ENCODE measurements at regions not wholly inside any gene's neighbourhood (a gene's known extent, or its start where the extent isn't known, plus 50 kb on each side); places are given as distances from the start of the nearest gene placed in this dataset.

DNA sequence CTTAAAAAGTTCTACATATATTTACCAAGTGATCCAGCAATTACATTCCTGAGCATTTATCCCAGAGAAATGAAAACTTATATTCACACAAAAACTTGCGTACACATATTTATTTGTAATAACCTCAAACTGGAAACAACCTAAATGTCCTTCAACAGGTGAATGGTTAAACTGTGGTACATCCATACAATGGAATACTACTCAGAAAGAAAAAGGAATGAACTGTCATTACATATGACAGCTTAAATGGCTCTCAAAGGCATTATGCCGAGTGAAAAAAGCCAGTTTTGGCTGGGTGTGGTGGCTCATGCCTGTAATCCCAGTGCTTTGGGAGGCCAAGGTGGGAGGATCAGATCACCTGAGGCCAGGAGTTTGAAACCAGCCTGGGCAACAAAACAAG is 79.1 kb upstream of the DYNC1I2 start:
- no peak for DNase-seq

DNA sequence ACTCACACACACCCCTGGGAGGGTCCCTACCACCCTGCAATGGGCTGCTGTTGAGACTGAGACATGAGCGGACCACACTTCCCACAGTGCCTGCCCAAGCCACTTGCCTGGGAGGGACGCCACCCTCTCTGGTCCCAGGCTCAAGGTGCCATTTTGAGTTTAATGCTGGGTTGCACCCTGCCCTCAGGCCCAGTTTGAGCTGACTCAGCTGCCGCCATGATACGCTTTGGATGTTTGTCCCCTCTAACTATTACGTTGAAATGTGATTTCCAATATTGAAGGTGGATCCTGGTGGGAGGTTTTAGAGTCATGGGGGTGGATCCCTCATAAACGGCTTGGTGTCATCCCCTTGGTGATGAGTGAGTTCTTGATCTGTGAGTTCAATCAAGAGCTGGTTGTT is 76.4 kb upstream of the DYNC1I2 start:
- DNase-seq, result no peak

- no peak for DNase-seq
These were observed 72.2 kb upstream of the DYNC1I2 start for GRCh38 chr2:171615069-171615468.

DNA sequence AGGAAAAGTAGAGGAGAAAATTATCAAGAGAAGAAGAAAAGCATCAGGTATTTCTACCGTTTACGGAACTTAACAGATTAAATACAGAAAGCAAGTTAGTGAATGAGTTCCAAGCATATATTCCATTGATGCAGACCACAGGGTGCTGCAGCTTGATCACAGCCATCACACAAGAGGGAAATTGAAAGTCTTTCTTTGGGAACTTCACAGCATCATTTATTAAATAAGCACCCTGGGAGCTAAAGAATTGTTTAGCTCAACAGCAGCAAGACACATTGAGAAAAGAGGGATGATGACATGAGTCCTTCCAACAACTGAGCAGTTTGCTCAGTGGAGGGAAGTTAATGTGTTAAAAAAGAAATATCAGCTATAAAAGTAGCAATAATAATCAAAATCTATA is 69.3 kb upstream of the DYNC1I2 start:
- DNase-seq, result no peak

GRCh38 chr2:171625006-171625405 is 62.3 kb upstream of the DYNC1I2 start:
- DNase-seq, result no peak

DNA sequence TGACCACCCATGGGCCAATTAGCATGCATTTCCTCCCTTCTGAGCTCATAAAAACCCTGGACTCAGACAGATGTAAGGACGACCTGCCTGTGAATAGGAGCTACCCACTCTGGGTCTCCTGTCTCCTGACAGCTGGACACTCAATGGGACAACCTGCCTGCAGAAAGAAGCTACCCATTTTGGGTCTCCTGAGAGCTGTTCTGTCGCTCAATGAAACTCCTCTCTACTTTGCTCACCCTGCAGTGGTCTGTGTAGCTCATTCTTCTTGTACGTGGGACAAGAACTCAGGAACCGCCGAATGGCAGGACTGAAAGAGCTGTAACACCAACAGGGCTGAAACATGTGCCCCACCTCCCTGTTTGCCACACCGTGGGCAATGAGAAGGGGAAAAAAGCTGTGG is 60.3 kb upstream of the DYNC1I2 start:
- DNase-seq, result no peak

DNA sequence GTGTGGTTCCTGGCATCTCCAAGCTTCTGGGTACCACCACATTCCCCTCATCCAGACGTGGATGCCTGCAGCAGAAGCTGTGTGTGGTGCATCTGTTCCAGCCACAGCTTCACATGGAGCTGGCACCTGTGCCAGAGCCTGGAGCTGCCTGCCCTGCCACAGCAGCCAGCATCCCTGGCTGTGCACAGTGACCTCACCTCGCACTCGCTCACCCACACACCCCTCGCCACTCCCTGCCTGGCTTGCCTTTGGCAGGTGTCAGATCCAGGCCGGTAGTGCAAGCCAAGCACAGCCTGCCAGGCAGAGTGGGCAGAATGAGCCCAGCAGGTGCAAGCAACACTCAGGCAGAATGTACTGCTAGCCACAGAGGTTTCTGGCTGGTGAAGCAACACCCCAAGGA is 59.9 kb upstream of the DYNC1I2 start:
- no peak for DNase-seq

DNA sequence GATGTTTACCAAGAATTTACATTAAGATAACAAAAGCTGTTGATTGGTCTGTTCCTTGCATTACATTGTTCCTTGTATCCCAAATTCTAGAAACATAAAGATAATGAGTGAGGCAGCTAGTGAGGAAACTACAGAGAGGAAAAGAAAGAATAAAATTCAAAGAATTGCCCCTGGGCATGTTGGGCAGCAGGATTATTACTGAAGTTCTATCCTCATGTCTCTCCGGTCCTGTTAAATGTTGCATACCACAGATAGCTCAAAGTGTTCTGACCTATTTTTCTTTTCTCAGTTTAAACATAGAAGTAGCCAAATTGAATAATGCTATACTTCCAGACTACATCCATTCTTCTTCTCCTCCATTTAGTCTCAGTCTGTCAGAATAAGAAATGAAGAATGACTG is 58.2 kb upstream of the DYNC1I2 start:
- DNase-seq, result no peak

DNA sequence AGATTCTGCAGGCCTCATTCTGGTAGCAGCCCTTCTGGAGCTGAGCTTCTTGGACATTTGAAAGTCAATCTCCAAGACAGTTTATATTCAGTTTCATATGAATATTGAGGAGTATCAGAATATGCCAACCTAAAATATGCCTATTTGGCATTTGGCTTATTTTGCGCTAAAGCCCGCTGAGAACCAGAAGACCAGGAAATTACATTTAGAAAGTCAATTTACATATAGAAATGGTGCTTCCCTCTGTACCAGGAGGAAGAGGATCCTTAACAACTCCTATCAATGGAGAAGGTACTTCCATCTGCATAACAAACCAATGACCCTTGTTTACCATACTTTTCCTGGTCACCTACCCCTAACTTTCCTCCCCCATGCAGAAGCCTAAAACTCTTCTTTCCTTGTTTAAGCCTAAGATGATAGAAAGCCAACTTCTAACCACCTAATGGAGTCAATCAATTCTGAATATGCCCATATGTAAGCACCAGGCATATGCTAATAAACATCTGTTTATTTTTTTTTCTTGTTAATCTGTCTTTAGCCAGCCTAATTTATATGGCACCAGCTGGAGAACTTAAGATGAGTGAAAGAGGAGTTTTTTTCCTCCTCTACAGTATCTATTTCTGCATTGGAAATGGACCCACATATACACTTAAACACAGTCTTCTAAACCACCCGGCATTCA is 57.0 kb upstream of the DYNC1I2 start:
- DNase-seq, result no peak

- peak in 1 of 2 experiments; percentile 5 for DNase-seq
These were observed 56.2 kb upstream of the DYNC1I2 start for GRCh38 chr2:171630812-171631626.
